ENCODE measurements at regions not wholly inside any gene's neighbourhood (a gene's known extent, or its start where the extent isn't known, plus 50 kb on each side); places are given as distances from the start of the nearest gene placed in this dataset.

GRCh38 chr6:1516742-1517520, 92.8 kb upstream of the FOXC1 start:
- no peak for DNase-seq

- DNase-seq: no peak
Measured at GRCh38 chr6:1518855-1519254, 90.9 kb upstream of the FOXC1 start.

- DNase-seq: no peak
Measured at GRCh38 chr6:1519597-1519996, 90.1 kb upstream of the FOXC1 start.

GRCh38 chr6:1522779-1523178, 86.9 kb upstream of the FOXC1 start:
- DNase-seq: no peak

GRCh38 chr6:1524040-1524480, 85.7 kb upstream of the FOXC1 start:
- peak; percentile 74 to 83 for DNase-seq

GRCh38 chr6:1525364-1526038, 84.2 kb upstream of the FOXC1 start:
- no peak for DNase-seq

- DNase-seq: no peak
Measured at GRCh38 chr6:1526398-1527072, 83.2 kb upstream of the FOXC1 start.

GRCh38 chr6:1527073-1527457, 82.7 kb upstream of the FOXC1 start:
- peak; percentile 49 to 71 for DNase-seq

- peak in 1 of 2 donors; percentile 53 for DNase-seq
Measured at GRCh38 chr6:1535295-1535694, 74.4 kb upstream of the FOXC1 start.

GRCh38 chr6:1536526-1537429, 72.9 kb upstream of the FOXC1 start:
- DNase-seq: no peak

GRCh38 chr6:1538369-1538768, 71.3 kb upstream of the FOXC1 start:
- DNase-seq: no peak

- DNase-seq: no peak
Measured at GRCh38 chr6:1538810-1539478, 70.8 kb upstream of the FOXC1 start.

- no peak for DNase-seq
Measured at GRCh38 chr6:1540864-1541521, 68.7 kb upstream of the FOXC1 start.

- no peak for DNase-seq
Measured at GRCh38 chr6:1542335-1542734, 67.4 kb upstream of the FOXC1 start.

GRCh38 chr6:1542764-1543163, 67.0 kb upstream of the FOXC1 start:
- no peak for DNase-seq

GRCh38 chr6:1544000-1544399, 65.7 kb upstream of the FOXC1 start:
- no peak for DNase-seq

GRCh38 chr6:1544603-1545002, 65.1 kb upstream of the FOXC1 start:
- no peak for DNase-seq

GRCh38 chr6:1545654-1546053, 64.1 kb upstream of the FOXC1 start:
- no peak for DNase-seq

- DNase-seq: no peak
Measured at GRCh38 chr6:1547785-1548184, 61.9 kb upstream of the FOXC1 start.

GRCh38 chr6:1551249-1551648, 58.5 kb upstream of the FOXC1 start:
- no peak for DNase-seq

GRCh38 chr6:1552296-1552761, 57.4 kb upstream of the FOXC1 start:
- DNase-seq: peak in 1 of 2 donors; percentile 57

All from CD4-positive, alpha-beta T cell treated with Interferon alpha-2 for 1 hour (primary cell).